ENCODE measurements at regions not wholly inside any gene's neighbourhood (a gene's known extent, or its start where the extent isn't known, plus 50 kb on each side); places are given as distances from the start of the nearest gene placed in this dataset.
"Not testable (repeated sequence)": the region's sequence is repeated elsewhere in the genome, so short reads cannot be mapped to it uniquely, and the experiment has no call there.

- Histone ChIP-seq H3K4me3 (replicated peaks in 1 of 3; ENCODE audit: low read depth in 2 of 3, low read length in 3 of 3) (no peak overlapping the region), H3K4me1 (ENCODE audit: control insufficient read depth in 1 of 2, insufficient read depth in 2 of 2, low read length in 2 of 2) (no peaks in the 10 kb centered on the region), H2AFZ (ENCODE audit: insufficient read depth, low read depth, low read length, poor library complexity, severe bottlenecking) (no peak overlapping the region), H3K79me2 (ENCODE audit: insufficient read depth, low read length) (no peaks in the 10 kb centered on the region), H3K9me3 (replicated peaks in 1 of 2; ENCODE audit: control insufficient read depth in 1 of 2, insufficient read depth in 1 of 2, low read length in 2 of 2) (no peaks in the 10 kb centered on the region), H4K20me1 (ENCODE audit: insufficient read depth, low read length) (no peaks in the 10 kb centered on the region), H3K4me2 (replicated peaks; ENCODE audit: extremely low read depth, low read length, poor library complexity, severe bottlenecking) (no peak overlapping the region), H3K27ac (ENCODE audit: low read depth in 1 of 2, low read length in 2 of 2) (no peak overlapping the region), H3K27me3 (ENCODE audit: control insufficient read depth in 2 of 2, insufficient read depth in 2 of 2, low read length in 2 of 2) (no peaks in the 10 kb centered on the region), H3K9ac (ENCODE audit: insufficient read depth, low read length, poor library complexity, severe bottlenecking) (no peak overlapping the region), H3K36me3 (replicated peaks in 1 of 2; ENCODE audit: control insufficient read depth in 1 of 2, insufficient read depth in 2 of 2, low read length in 2 of 2) (no peaks in the 10 kb centered on the region)
- no peaks in the 10 kb centered on the region for H3K27me3 Mint-ChIP-seq (ENCODE audit: low read depth in 3 of 3)
- H3K36me3 Mint-ChIP-seq: no peaks in the 10 kb centered on the region
- intact Hi-C loops (cut with micrococcal nuclease): no loop called here
- no peaks in the 10 kb centered on the region for H3K4me1 Mint-ChIP-seq
- no peak for DNase-seq
- TF ChIP-seq CTCF (IDR thresholded peaks at IDR 0.05): no peak
- 27% methylated on average over 2 of the region's 3 CpGs for WGBS (ENCODE audit: insufficient coverage)
- peaks cover 0 to 4% (median 3%) of the 10 kb centered on the region in 7 donors for H3K9me3 Mint-ChIP-seq
- H3K4me3 Mint-ChIP-seq: no peak overlapping the region
- peak overlapping the region in 1 of 7 donors; percentile 17 for H3K27ac Mint-ChIP-seq
Observed at GRCh38 chr6:115415378-115415777, 645.3 kb downstream of the FRK start.

- H3K9ac ChIP-seq (ENCODE audit: insufficient read depth, low read length, poor library complexity, severe bottlenecking); H3K79me2 ChIP-seq (ENCODE audit: insufficient read depth, low read length); H3K9me3 Mint-ChIP-seq; H3K9me3 ChIP-seq (replicated peaks in 1 of 2; ENCODE audit: control insufficient read depth in 1 of 2, insufficient read depth in 1 of 2, low read length in 2 of 2); H3K4me1 ChIP-seq (ENCODE audit: control insufficient read depth in 1 of 2, insufficient read depth in 2 of 2, low read length in 2 of 2); H3K27ac ChIP-seq (ENCODE audit: low read depth in 1 of 2, low read length in 2 of 2); H3K4me1 Mint-ChIP-seq; DNase-seq; H3K27ac Mint-ChIP-seq; H3K36me3 ChIP-seq (replicated peaks in 1 of 2; ENCODE audit: control insufficient read depth in 1 of 2, insufficient read depth in 2 of 2, low read length in 2 of 2); H3K27me3 ChIP-seq (ENCODE audit: control insufficient read depth in 2 of 2, insufficient read depth in 2 of 2, low read length in 2 of 2); H2AFZ ChIP-seq (ENCODE audit: insufficient read depth, low read depth, low read length, poor library complexity, severe bottlenecking); H3K4me2 ChIP-seq (replicated peaks; ENCODE audit: extremely low read depth, low read length, poor library complexity, severe bottlenecking); H3K27me3 Mint-ChIP-seq (ENCODE audit: low read depth in 3 of 3); H3K36me3 Mint-ChIP-seq; H3K4me3 Mint-ChIP-seq; H4K20me1 ChIP-seq (ENCODE audit: insufficient read depth, low read length); H3K4me3 ChIP-seq (replicated peaks in 1 of 3; ENCODE audit: low read depth in 2 of 3, low read length in 3 of 3); intact Hi-C loops (cut with micrococcal nuclease): not testable (repeated sequence)
- WGBS (ENCODE audit: insufficient coverage): no CpG with 5 or more reads among the region's 6 CpGs
Observed at GRCh38 chr6:115414916-115415315, 645.8 kb downstream of the FRK start.
